ENCODE measurements at regions not wholly inside any gene's neighbourhood (a gene's known extent, or its start where the extent isn't known, plus 50 kb on each side); places are given as distances from the start of the nearest gene placed in this dataset.

DNA sequence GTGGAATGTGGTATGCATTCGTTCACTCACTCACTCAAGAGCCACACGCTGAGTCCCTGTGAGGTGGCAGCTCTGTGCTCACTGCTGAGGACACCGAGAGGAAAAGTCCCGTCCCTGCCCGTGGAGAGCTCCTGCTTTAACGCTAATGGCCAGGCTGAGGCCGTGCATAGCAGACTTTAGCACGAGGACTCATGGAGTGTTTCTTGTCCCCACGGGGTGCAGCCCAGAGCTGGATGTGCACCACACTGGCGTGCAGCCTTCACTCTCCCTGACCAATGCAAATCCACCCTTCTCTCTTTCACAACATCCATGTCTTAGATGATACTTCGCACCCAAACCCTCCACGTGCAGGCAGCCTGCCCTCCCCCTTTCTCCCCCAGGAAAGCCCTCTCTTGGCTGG is 159.6 kb upstream of the ZNF536 start:
- TF ChIP-seq, protein P1, sequence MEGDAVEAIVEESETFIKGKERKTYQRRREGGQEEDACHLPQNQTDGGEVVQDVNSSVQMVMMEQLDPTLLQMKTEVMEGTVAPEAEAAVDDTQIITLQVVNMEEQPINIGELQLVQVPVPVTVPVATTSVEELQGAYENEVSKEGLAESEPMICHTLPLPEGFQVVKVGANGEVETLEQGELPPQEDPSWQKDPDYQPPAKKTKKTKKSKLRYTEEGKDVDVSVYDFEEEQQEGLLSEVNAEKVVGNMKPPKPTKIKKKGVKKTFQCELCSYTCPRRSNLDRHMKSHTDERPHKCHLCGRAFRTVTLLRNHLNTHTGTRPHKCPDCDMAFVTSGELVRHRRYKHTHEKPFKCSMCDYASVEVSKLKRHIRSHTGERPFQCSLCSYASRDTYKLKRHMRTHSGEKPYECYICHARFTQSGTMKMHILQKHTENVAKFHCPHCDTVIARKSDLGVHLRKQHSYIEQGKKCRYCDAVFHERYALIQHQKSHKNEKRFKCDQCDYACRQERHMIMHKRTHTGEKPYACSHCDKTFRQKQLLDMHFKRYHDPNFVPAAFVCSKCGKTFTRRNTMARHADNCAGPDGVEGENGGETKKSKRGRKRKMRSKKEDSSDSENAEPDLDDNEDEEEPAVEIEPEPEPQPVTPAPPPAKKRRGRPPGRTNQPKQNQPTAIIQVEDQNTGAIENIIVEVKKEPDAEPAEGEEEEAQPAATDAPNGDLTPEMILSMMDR (IDR thresholded peaks at IDR 0.05) = no peak
- TF ChIP-seq POLR2A (IDR thresholded peaks at IDR 0.05) = no peak

Measured in thyroid gland (tissue), 4 donors.